ENCODE measurements at regions not wholly inside any gene's neighbourhood (a gene's known extent, or its start where the extent isn't known, plus 50 kb on each side); places are given as distances from the start of the nearest gene placed in this dataset.

- Histone ChIP-seq H3K9ac (ENCODE audit: low read depth, low read length) (no peak overlapping the region), H3K4me3 (ENCODE audit: low read length) (no peak overlapping the region), H3K9me3 (ENCODE audit: insufficient read depth, low read depth, low read length) (peaks cover 14% of the 10 kb centered on the region), H3K36me3 (ENCODE audit: insufficient read depth, low read depth, low read length) (no peaks in the 10 kb centered on the region), H3K27ac (ENCODE audit: low read length) (no peak overlapping the region), H3K27me3 (ENCODE audit: insufficient read depth, low read length) (no peaks in the 10 kb centered on the region), H3K4me1 (ENCODE audit: insufficient read depth, low read length) (no peaks in the 10 kb centered on the region)
These were observed 291.2 kb upstream of the PTPRD start for GRCh38 chr9:10903969-10904368.

GRCh38 chr9:10910779-10911178 is 298.0 kb upstream of the PTPRD start:
- Histone ChIP-seq H3K9me3 (ENCODE audit: insufficient read depth, low read depth, low read length) (no peaks in the 10 kb centered on the region; the same call in none of the 2 replicates), H3K4me3 (ENCODE audit: low read length) (no peak overlapping the region), H3K4me1 (ENCODE audit: insufficient read depth, low read length) (no peaks in the 10 kb centered on the region), H3K27me3 (ENCODE audit: insufficient read depth, low read length) (no peaks in the 10 kb centered on the region), H3K36me3 (ENCODE audit: insufficient read depth, low read depth, low read length) (no peaks in the 10 kb centered on the region), H3K9ac (ENCODE audit: low read depth, low read length) (no peak overlapping the region), H3K27ac (ENCODE audit: low read length) (no peak overlapping the region)

GRCh38 chr9:10911373-10911772 is 298.6 kb upstream of the PTPRD start:
- Histone ChIP-seq H3K27ac (ENCODE audit: low read length) (no peak overlapping the region), H3K9me3 (ENCODE audit: insufficient read depth, low read depth, low read length) (no peaks in the 10 kb centered on the region; the same call in none of the 2 replicates), H3K27me3 (ENCODE audit: insufficient read depth, low read length) (no peaks in the 10 kb centered on the region), H3K9ac (ENCODE audit: low read depth, low read length) (no peak overlapping the region), H3K36me3 (ENCODE audit: insufficient read depth, low read depth, low read length) (no peaks in the 10 kb centered on the region), H3K4me1 (ENCODE audit: insufficient read depth, low read length) (no peaks in the 10 kb centered on the region), H3K4me3 (ENCODE audit: low read length) (no peak overlapping the region)

- Histone ChIP-seq H3K4me1 (ENCODE audit: insufficient read depth, low read length) (peaks cover 8% of the 10 kb centered on the region; the same call in 1 of the 2 replicates), H3K4me3 (ENCODE audit: low read length) (no peak overlapping the region), H3K9me3 (ENCODE audit: insufficient read depth, low read depth, low read length) (no peaks in the 10 kb centered on the region), H3K9ac (ENCODE audit: low read depth, low read length) (no peak overlapping the region), H3K36me3 (ENCODE audit: insufficient read depth, low read depth, low read length) (no peaks in the 10 kb centered on the region), H3K27ac (ENCODE audit: low read length) (no peak overlapping the region), H3K27me3 (ENCODE audit: insufficient read depth, low read length) (no peaks in the 10 kb centered on the region)
These were observed 304.2 kb upstream of the PTPRD start for GRCh38 chr9:10917001-10917400.

GRCh38 chr9:10921671-10922070 is 308.9 kb upstream of the PTPRD start:
- Histone ChIP-seq H3K36me3 (ENCODE audit: insufficient read depth, low read depth, low read length) (no peaks in the 10 kb centered on the region), H3K9me3 (ENCODE audit: insufficient read depth, low read depth, low read length) (no peaks in the 10 kb centered on the region), H3K27ac (ENCODE audit: low read length) (no peak overlapping the region), H3K27me3 (ENCODE audit: insufficient read depth, low read length) (no peaks in the 10 kb centered on the region), H3K4me3 (ENCODE audit: low read length) (peak overlapping the region; percentile 45; the same call in 1 of the 2 replicates), H3K9ac (ENCODE audit: low read depth, low read length) (no peak overlapping the region), H3K4me1 (ENCODE audit: insufficient read depth, low read length) (peaks cover 24% of the 10 kb centered on the region; the same call in 1 of the 2 replicates)

- H3K4me1 ChIP-seq (ENCODE audit: insufficient read depth, low read length), result peaks cover 24% of the 10 kb centered on the region; the same call in 1 of the 2 replicates
- H3K27me3 ChIP-seq (ENCODE audit: insufficient read depth, low read length), result no peaks in the 10 kb centered on the region
- no peaks in the 10 kb centered on the region for H3K36me3 ChIP-seq (ENCODE audit: insufficient read depth, low read depth, low read length)
- no peak overlapping the region for H3K9ac ChIP-seq (ENCODE audit: low read depth, low read length)
- H3K4me3 ChIP-seq (ENCODE audit: low read length), result no peak overlapping the region
- H3K27ac ChIP-seq (ENCODE audit: low read length), result no peak overlapping the region
- H3K9me3 ChIP-seq (ENCODE audit: insufficient read depth, low read depth, low read length), result no peaks in the 10 kb centered on the region
These were observed 313.1 kb upstream of the PTPRD start for GRCh38 chr9:10925896-10926295.

GRCh38 chr9:10928372-10928771 is 315.6 kb upstream of the PTPRD start:
- Histone ChIP-seq H3K27me3 (ENCODE audit: insufficient read depth, low read length) (no peaks in the 10 kb centered on the region), H3K4me3 (ENCODE audit: low read length) (no peak overlapping the region), H3K27ac (ENCODE audit: low read length) (no peak overlapping the region), H3K4me1 (ENCODE audit: insufficient read depth, low read length) (peaks cover 7% of the 10 kb centered on the region; the same call in 1 of the 2 replicates), H3K9me3 (ENCODE audit: insufficient read depth, low read depth, low read length) (no peaks in the 10 kb centered on the region), H3K36me3 (ENCODE audit: insufficient read depth, low read depth, low read length) (no peaks in the 10 kb centered on the region), H3K9ac (ENCODE audit: low read depth, low read length) (no peak overlapping the region)

- Histone ChIP-seq H3K9ac (ENCODE audit: low read depth, low read length) (no peak overlapping the region), H3K27ac (ENCODE audit: low read length) (no peak overlapping the region), H3K27me3 (ENCODE audit: insufficient read depth, low read length) (no peaks in the 10 kb centered on the region), H3K36me3 (ENCODE audit: insufficient read depth, low read depth, low read length) (no peaks in the 10 kb centered on the region), H3K4me1 (ENCODE audit: insufficient read depth, low read length) (no peaks in the 10 kb centered on the region), H3K9me3 (ENCODE audit: insufficient read depth, low read depth, low read length) (no peaks in the 10 kb centered on the region), H3K4me3 (ENCODE audit: low read length) (no peak overlapping the region)
These were observed 317.3 kb upstream of the PTPRD start for GRCh38 chr9:10930081-10930480.

GRCh38 chr9:10946676-10947410 is 334.0 kb upstream of the PTPRD start:
- Histone ChIP-seq H3K4me1 (ENCODE audit: insufficient read depth, low read length) (no peaks in the 10 kb centered on the region), H3K9ac (ENCODE audit: low read depth, low read length) (no peak overlapping the region), H3K4me3 (ENCODE audit: low read length) (no peak overlapping the region), H3K9me3 (ENCODE audit: insufficient read depth, low read depth, low read length) (no peaks in the 10 kb centered on the region), H3K27ac (ENCODE audit: low read length) (no peak overlapping the region), H3K36me3 (ENCODE audit: insufficient read depth, low read depth, low read length) (no peaks in the 10 kb centered on the region), H3K27me3 (ENCODE audit: insufficient read depth, low read length) (no peaks in the 10 kb centered on the region)

GRCh38 chr9:10957878-10958277 is 345.1 kb upstream of the PTPRD start:
- no peak overlapping the region for H3K4me3 ChIP-seq (ENCODE audit: low read length)
- H3K9me3 ChIP-seq (ENCODE audit: insufficient read depth, low read depth, low read length), result no peaks in the 10 kb centered on the region
- H3K36me3 ChIP-seq (ENCODE audit: insufficient read depth, low read depth, low read length), result no peaks in the 10 kb centered on the region
- no peaks in the 10 kb centered on the region for H3K27me3 ChIP-seq (ENCODE audit: insufficient read depth, low read length)
- no peak overlapping the region for H3K27ac ChIP-seq (ENCODE audit: low read length)
- no peak overlapping the region for H3K9ac ChIP-seq (ENCODE audit: low read depth, low read length)
- peaks cover 14% of the 10 kb centered on the region; the same call in 1 of the 2 replicates for H3K4me1 ChIP-seq (ENCODE audit: insufficient read depth, low read length)

- Histone ChIP-seq H3K4me1 (ENCODE audit: insufficient read depth, low read length) (no peaks in the 10 kb centered on the region), H3K9ac (ENCODE audit: low read depth, low read length) (no peak overlapping the region), H3K27ac (ENCODE audit: low read length) (no peak overlapping the region), H3K4me3 (ENCODE audit: low read length) (no peak overlapping the region), H3K36me3 (ENCODE audit: insufficient read depth, low read depth, low read length) (no peaks in the 10 kb centered on the region), H3K9me3 (ENCODE audit: insufficient read depth, low read depth, low read length) (no peaks in the 10 kb centered on the region), H3K27me3 (ENCODE audit: insufficient read depth, low read length) (no peaks in the 10 kb centered on the region)
These were observed 349.1 kb upstream of the PTPRD start for GRCh38 chr9:10961883-10962282.

- Histone ChIP-seq H3K4me3 (ENCODE audit: low read length) (no peak overlapping the region), H3K9me3 (ENCODE audit: insufficient read depth, low read depth, low read length) (no peaks in the 10 kb centered on the region), H3K9ac (ENCODE audit: low read depth, low read length) (no peak overlapping the region), H3K36me3 (ENCODE audit: insufficient read depth, low read depth, low read length) (no peaks in the 10 kb centered on the region), H3K27me3 (ENCODE audit: insufficient read depth, low read length) (no peaks in the 10 kb centered on the region), H3K4me1 (ENCODE audit: insufficient read depth, low read length) (no peaks in the 10 kb centered on the region), H3K27ac (ENCODE audit: low read length) (no peak overlapping the region)
These were observed 370.4 kb upstream of the PTPRD start for GRCh38 chr9:10983251-10983650.

Data from iPS-20b (cell line).